ENCODE measurements at regions not wholly inside any gene's neighbourhood (a gene's known extent, or its start where the extent isn't known, plus 50 kb on each side); places are given as distances from the start of the nearest gene placed in this dataset.

DNA sequence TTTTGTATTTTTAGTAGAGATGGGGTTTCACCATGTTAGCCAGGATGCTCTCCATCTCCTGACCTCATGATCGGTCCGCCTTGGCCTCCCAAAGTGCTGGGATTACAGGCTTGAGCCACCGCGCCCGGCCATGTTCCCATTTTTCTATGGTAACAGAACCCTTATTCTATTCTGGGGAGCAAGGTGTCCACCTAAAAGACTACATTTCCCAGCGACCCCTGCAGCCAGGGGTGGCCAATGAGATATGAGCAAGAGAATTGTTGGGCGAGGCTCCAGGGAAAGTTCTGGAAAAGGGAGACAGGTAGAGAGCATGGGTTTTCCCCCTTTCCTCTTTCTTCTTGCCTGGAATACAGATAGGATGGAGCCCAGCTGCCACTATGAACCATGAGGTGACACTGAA lies 96.9 kb downstream of the LINGO1 start:
- TF ChIP-seq, protein P1, sequence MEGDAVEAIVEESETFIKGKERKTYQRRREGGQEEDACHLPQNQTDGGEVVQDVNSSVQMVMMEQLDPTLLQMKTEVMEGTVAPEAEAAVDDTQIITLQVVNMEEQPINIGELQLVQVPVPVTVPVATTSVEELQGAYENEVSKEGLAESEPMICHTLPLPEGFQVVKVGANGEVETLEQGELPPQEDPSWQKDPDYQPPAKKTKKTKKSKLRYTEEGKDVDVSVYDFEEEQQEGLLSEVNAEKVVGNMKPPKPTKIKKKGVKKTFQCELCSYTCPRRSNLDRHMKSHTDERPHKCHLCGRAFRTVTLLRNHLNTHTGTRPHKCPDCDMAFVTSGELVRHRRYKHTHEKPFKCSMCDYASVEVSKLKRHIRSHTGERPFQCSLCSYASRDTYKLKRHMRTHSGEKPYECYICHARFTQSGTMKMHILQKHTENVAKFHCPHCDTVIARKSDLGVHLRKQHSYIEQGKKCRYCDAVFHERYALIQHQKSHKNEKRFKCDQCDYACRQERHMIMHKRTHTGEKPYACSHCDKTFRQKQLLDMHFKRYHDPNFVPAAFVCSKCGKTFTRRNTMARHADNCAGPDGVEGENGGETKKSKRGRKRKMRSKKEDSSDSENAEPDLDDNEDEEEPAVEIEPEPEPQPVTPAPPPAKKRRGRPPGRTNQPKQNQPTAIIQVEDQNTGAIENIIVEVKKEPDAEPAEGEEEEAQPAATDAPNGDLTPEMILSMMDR (conservative IDR thresholded peaks at IDR 0.05; ENCODE audit: low read depth), result no peak
- POLR2A ChIA-PET (ENCODE audit: low non-redundant PET), result no interaction called here
- CTCF ChIA-PET, result no interaction called here
- DNase-seq (ENCODE audit: low spot score), result peak; percentile 26
- H3K27ac ChIP-seq, result no peak overlapping the region
